ENCODE measurements at regions not wholly inside any gene's neighbourhood (a gene's known extent, or its start where the extent isn't known, plus 50 kb on each side); places are given as distances from the start of the nearest gene placed in this dataset.
"Not testable (repeated sequence)": the region's sequence is repeated elsewhere in the genome, so short reads cannot be mapped to it uniquely, and the experiment has no call there.

- not testable (repeated sequence) for DNase-seq (ENCODE audit: low read depth)
Observed at GRCh38 chr2:187610450-187610849, 56.2 kb upstream of the TFPI start.

- DNase-seq (ENCODE audit: low read depth), result no peak
Observed at GRCh38 chr2:187612857-187613256, 58.6 kb upstream of the TFPI start.

- peak; percentile 66 for DNase-seq (ENCODE audit: low read depth)
Observed at GRCh38 chr2:187614756-187615155, 60.5 kb upstream of the TFPI start.

GRCh38 chr2:187615364-187615763, 61.1 kb upstream of the TFPI start:
- no peak for DNase-seq (ENCODE audit: low read depth)

GRCh38 chr2:187615902-187616301, 61.7 kb upstream of the TFPI start:
- no peak for DNase-seq (ENCODE audit: low read depth)

GRCh38 chr2:187617120-187617519, 62.9 kb upstream of the TFPI start:
- DNase-seq (ENCODE audit: low read depth), result no peak

- DNase-seq (ENCODE audit: low read depth), result no peak
Observed at GRCh38 chr2:187617905-187618304, 63.7 kb upstream of the TFPI start.

GRCh38 chr2:187618813-187619212, 64.6 kb upstream of the TFPI start:
- peak; percentile 23 for DNase-seq (ENCODE audit: low read depth)

GRCh38 chr2:187627153-187627552, 72.9 kb upstream of the TFPI start:
- no peak for DNase-seq (ENCODE audit: low read depth)

- not testable (repeated sequence) for DNase-seq (ENCODE audit: low read depth)
Observed at GRCh38 chr2:187636731-187637391, 82.6 kb upstream of the TFPI start.

GRCh38 chr2:187637392-187637740, 83.1 kb upstream of the TFPI start:
- not testable (repeated sequence) for DNase-seq (ENCODE audit: low read depth)

- not testable (repeated sequence) for DNase-seq (ENCODE audit: low read depth)
Observed at GRCh38 chr2:187637771-187638170, 83.5 kb upstream of the TFPI start.

GRCh38 chr2:187638840-187639239, 84.6 kb upstream of the TFPI start:
- no peak for DNase-seq (ENCODE audit: low read depth)

- DNase-seq (ENCODE audit: low read depth), result no peak
Observed at GRCh38 chr2:187640926-187641510, 86.8 kb upstream of the TFPI start.

GRCh38 chr2:187642498-187642897, 88.3 kb upstream of the TFPI start:
- no peak for DNase-seq (ENCODE audit: low read depth)

GRCh38 chr2:187644486-187644885, 90.3 kb upstream of the TFPI start:
- no peak for DNase-seq (ENCODE audit: low read depth)

GRCh38 chr2:187644981-187645380, 90.7 kb upstream of the TFPI start:
- DNase-seq (ENCODE audit: low read depth), result peak; percentile 11

- DNase-seq (ENCODE audit: low read depth), result no peak
Observed at GRCh38 chr2:187646556-187646955, 92.3 kb upstream of the TFPI start.

- DNase-seq (ENCODE audit: low read depth), result no peak
Observed at GRCh38 chr2:187654535-187654934, 100.3 kb upstream of the TFPI start.

GRCh38 chr2:187655001-187655400, 100.8 kb upstream of the TFPI start:
- DNase-seq (ENCODE audit: low read depth), result no peak

- DNase-seq (ENCODE audit: low read depth), result no peak
Observed at GRCh38 chr2:187656123-187656522, 101.9 kb upstream of the TFPI start.

GRCh38 chr2:187658952-187659525, 104.8 kb upstream of the TFPI start:
- peak; percentile 45 for DNase-seq (ENCODE audit: low read depth)

- not testable (repeated sequence) for DNase-seq (ENCODE audit: low read depth)
Observed at GRCh38 chr2:187676050-187676449, 121.8 kb upstream of the TFPI start.

GRCh38 chr2:187679454-187679853, 125.2 kb upstream of the TFPI start:
- no peak for DNase-seq (ENCODE audit: low read depth)

Data from iris pigment epithelial cell (primary cell).